HG02798 (cell line): ENCODE measurements at regions not wholly inside any gene's neighbourhood (a gene's known extent, or its start where the extent isn't known, plus 50 kb on each side); places are given as distances from the start of the nearest gene placed in this dataset.

Experiments
- ATAC-seq: cut with Tn5 transposase; IDR thresholded peaks from one replicate; pipeline ENCODE4 v1.9.1; 2021; ENCODE audit warnings: mild to moderate bottlenecking; ENCODE audit not compliant: unreplicated experiment, poor library complexity

- no peak for ATAC-seq
Measured at GRCh38 chrX:43551590-43551989, 104.5 kb upstream of the MAOA start.

- no peak for ATAC-seq
Measured at GRCh38 chrX:43552156-43552555, 103.9 kb upstream of the MAOA start.

GRCh38 chrX:43552703-43553102 lies 103.4 kb upstream of the MAOA start:
- no peak for ATAC-seq

- ATAC-seq, result no peak
Measured at GRCh38 chrX:43553257-43553656, 102.8 kb upstream of the MAOA start.

- no peak for ATAC-seq
Measured at GRCh38 chrX:43556207-43556606, 99.9 kb upstream of the MAOA start.

GRCh38 chrX:43557792-43558191 lies 98.3 kb upstream of the MAOA start:
- ATAC-seq, result no peak

- no peak for ATAC-seq
Measured at GRCh38 chrX:43559644-43560043, 96.5 kb upstream of the MAOA start.

GRCh38 chrX:43560247-43560946 lies 95.7 kb upstream of the MAOA start:
- ATAC-seq, result no peak

- ATAC-seq, result no peak
Measured at GRCh38 chrX:43562372-43562771, 93.7 kb upstream of the MAOA start.

- no peak for ATAC-seq
Measured at GRCh38 chrX:43564953-43565352, 91.1 kb upstream of the MAOA start.

- no peak for ATAC-seq
Measured at GRCh38 chrX:43566170-43566569, 89.9 kb upstream of the MAOA start.

- ATAC-seq, result no peak
Measured at GRCh38 chrX:43573441-43574015, 82.6 kb upstream of the MAOA start.

GRCh38 chrX:43580621-43581020 lies 75.5 kb upstream of the MAOA start:
- ATAC-seq, result no peak

- no peak for ATAC-seq
Measured at GRCh38 chrX:43581167-43581566, 74.9 kb upstream of the MAOA start.

GRCh38 chrX:43581888-43582539 lies 74.1 kb upstream of the MAOA start:
- no peak for ATAC-seq

GRCh38 chrX:43582540-43582913 lies 73.6 kb upstream of the MAOA start:
- ATAC-seq, result no peak

- no peak for ATAC-seq
Measured at GRCh38 chrX:43585922-43586321, 70.2 kb upstream of the MAOA start.

- ATAC-seq, result no peak
Measured at GRCh38 chrX:43586830-43587229, 69.3 kb upstream of the MAOA start.

- ATAC-seq, result no peak
Measured at GRCh38 chrX:43589735-43590134, 66.4 kb upstream of the MAOA start.

GRCh38 chrX:43590150-43590549 lies 65.9 kb upstream of the MAOA start:
- ATAC-seq, result no peak

- ATAC-seq, result no peak
Measured at GRCh38 chrX:43592597-43592996, 63.5 kb upstream of the MAOA start.

GRCh38 chrX:43595931-43596330 lies 60.2 kb upstream of the MAOA start:
- ATAC-seq, result no peak
